ENCODE measurements at regions not wholly inside any gene's neighbourhood (a gene's known extent, or its start where the extent isn't known, plus 50 kb on each side); places are given as distances from the start of the nearest gene placed in this dataset.

DNA sequence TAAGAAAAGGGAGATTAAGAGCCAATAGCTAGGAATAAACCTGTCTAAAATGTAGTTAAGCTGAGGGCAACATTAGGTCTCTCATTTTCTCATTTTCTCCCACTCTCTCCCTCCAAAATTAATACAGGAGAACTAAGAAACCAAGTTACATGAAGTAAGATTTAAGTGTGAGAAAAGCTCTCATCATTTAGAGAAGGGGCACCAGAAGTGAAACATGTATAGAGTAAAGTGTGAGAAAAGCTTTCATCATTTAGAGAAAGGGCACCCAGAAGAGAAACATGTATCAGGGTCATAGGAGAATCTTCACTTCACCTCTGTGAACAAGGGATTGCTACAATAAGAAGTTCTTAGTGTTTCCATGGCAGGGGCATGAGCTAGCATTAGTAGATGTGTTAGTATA, 132.4 kb upstream of the CNTN1 start:
- DNase-seq: no peak

DNA sequence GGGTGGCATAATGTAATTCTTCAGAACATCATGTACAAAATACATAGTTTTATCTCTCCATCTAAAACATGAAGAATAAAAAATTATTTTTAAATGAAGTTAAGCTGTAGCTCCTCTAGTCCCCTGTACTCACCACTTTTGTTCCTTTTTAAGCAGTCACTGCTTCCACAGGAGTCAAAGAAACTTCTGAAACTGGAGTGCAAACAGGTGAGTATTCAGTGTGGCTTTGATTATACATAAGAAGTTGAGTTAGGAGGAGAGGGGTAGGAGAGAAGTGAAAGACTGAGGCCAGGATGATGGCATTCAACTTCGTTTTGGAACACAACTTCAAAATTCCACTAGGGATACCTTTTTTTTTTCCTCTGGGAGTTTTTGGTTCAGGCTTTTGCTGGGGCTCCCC, 131.4 kb upstream of the CNTN1 start:
- DNase-seq: no peak

DNA sequence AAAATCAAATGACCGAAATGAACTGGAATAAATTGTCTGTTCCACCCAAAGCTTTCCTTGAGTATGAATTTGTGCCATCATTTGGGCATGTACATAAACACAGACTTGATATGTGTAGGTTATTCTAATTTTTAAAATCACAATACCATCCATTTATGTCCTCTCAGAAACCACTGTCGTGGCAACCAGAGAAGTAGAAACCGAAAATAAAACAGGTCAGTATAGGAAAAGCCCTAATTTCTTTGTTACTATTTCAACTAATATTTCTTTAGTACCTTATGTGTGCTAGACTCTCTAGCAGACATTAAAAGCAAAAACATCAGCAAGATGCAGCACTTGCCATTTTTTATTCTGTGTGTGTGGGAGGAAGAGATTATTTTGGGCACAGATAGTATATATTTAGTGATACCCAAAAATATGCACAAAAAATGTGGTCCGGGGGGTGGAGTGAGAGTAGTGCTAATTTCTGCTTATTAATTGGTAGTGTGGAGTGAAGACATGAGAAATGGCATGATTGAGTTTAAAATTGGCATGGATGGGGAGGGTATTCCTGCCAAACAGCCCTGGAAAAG, 130.8 kb upstream of the CNTN1 start:
- no peak for DNase-seq

DNA sequence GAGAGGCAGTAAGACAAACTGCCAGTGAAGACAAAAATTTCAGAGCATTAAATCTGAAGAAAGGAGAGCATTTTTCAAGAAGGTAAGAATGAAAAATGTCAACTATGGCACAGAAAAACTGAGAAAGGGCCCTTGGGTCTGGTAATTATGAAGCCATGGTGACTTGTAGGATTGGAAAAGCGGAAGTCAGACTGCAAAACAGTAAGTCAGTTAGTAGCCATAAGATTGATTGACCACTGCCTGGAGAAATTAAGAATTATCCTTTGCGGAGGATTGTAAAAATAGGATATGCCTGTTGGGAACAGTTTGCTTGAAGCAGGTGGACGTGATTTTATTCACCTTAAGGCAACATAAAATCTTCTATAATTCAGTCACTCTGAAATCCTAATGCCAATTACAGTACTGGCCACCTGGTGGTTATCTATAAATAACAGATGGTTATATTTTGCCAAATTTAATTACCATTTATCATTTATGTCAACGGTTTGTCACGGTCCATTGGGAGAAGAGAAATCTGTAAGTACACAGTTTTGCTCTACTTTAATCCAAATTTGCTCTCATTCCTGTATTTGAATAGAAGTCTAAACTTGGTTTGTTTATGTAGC, 127.1 kb upstream of the CNTN1 start:
- DNase-seq: no peak

DNA sequence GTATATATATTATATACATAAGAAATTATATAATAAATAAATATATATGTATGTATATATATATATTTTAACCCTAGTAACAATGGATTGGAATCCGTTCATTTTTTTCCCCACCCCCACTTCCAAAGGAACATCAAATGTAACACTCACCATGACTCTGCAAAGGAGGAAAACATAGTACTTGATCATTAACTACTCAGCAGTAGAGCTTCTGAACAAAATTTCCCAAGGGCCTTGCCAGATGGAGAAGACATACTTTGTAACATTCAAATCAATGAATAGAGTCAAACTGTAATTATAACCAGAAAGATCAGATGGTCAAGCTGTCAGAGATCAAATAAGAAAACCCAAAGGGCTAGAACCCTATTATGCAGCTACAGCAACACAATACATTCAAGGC, 126.0 kb upstream of the CNTN1 start:
- DNase-seq: no peak

DNA sequence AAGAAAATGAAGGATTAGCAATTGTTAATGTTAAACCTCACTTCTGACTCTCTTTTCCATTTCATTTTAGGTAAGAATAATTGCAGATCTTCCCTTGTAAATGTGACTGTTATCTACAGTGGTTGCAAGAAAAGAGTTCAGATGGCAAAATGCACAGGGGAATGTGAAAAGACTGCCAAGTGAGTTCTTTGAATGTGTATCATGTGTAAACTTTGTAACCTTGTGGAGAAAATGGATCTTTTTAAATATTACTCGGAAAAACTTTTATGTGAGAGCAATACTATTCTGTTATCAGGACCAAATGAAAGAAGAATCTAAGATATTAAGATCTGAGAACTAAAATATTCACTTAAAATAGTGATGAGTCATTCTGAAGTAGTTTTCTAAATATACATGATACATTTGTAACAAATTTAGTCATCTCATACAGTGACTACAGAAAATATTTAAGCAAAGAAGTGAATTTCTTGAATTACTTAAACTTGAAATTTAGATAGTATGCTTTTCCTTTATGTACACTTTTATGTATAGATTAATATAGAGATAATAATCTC, 122.5 kb upstream of the CNTN1 start:
- no peak for DNase-seq

DNA sequence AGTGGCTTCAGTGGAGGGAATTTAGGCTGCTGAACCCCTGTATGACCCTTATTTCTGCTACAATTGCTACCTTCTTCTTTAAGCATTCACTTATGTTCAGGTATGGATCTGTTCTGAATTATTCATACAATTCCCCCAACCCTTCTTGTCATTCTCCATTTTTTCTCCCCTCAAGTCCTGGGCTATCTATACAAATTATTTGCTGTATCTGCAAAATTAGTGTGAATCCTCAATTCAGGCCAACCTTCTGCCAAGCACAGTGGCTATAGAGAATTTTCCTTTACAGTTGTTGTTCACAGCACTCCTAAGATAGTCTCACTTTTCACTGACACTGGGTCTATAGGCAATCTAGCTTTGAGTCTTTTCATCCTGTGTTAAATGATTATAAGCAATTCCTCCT, 119.2 kb upstream of the CNTN1 start:
- DNase-seq: no peak

DNA sequence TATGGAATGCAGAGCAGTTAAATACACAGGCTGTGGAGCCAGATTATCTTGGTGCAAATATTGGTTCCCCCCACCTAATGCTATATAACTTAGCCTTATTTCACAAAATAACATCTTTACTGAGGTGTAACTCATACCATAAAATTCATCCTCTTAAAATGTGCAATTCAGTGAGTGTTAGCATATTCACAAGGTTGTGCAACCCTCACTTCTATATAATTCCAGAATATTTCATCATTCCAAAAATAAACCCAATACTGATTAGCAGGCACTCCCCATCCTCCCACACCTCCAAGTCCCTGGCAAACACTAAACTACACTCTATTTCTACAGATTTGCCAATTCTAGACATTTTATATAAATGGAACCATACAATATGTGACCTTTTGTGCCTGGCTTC, 116.3 kb upstream of the CNTN1 start:
- no peak for DNase-seq

DNA sequence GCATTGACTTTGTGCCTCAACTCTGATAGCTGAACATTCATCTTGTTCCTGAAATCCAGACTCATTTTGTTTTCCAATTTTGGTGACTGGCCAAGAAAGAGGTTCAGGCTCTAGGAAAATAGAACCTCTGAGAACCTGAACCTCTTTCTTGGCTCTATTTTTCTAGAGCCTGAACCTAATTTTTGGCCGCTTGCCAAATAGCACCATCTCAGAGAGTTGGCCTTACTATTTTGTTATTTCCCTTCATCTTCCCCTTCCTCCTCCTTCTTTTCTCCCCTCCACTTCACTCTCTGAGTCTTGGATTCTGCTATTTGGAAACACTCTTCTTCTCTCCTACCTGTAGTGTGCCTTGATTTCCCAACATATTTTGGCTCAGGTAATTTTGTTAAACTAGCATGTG, 114.4 kb upstream of the CNTN1 start:
- no peak for DNase-seq

DNA sequence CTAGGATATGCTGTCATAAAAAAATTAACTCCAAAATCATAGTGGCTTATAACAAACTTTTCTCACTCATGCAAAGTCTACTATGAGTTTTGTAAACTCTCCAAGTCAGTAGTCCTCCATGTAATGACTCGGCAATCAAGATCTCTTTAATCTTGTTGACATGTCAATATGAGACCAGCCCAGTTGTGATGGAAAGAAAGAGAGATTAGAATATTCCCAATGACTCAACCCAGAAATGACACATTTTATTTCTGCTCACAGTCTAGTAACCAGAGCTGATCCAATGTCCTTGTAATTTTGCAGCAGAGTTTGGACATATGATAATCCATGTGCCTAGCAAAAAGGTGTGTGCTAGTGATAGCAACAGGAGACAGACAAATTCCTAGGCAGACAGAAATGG, 112.6 kb upstream of the CNTN1 start:
- no peak for DNase-seq

DNA sequence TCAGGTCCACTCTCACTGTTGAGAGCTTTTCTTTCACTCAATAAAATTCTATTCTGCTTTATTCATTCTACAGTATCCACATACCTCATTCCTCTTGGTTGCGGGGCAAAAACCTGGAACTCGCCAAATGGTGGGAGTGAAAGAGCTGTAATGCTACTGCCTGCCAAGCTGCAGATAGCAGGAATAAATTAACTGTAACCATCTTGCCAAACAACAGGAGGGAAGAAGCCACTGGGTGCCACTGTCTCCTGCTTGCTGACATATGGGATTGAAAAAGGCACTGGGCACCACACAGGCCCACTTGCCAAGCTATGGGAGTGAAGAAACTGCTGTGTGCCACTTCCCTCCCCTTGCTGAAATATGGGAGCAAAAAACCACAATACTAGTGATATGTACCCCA, 111.9 kb upstream of the CNTN1 start:
- DNase-seq: no peak

DNA sequence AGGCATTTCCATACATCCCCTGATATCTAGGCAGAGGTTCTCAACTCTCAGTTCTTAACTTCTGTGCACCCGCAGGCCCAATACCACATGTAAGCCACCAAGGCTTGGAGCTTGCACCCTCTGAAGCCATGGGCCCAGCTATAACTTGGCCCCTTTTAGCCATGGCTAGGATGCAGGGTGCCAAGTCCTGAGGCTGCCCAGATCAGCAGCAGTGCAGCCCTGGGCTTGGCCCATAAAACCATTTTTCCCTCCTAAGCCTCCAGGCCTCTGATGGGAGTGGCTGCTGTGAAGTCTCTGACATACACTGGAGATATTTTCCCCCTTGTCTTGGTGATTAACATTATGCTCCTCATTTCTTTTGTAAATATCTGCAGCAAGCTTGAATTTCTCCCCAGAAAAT, 110.3 kb upstream of the CNTN1 start:
- no peak for DNase-seq

DNA sequence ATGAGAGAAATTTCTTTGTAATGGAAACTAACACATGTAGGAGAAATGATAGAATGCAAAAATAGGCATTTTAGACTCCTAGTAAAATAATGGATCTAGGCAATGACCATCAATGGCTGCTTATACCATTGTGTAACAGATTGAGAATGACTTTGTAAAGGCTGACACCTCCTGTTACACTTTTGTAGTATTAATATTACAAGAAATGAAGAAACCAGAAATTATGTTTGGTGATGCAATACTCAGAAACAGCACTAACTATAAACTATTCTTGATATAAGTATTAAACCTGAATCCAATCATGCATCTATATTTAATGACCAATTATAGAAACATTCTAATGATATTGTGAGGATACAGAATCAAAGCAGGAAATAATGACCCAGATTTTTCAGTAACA, 108.5 kb upstream of the CNTN1 start:
- no peak for DNase-seq

DNA sequence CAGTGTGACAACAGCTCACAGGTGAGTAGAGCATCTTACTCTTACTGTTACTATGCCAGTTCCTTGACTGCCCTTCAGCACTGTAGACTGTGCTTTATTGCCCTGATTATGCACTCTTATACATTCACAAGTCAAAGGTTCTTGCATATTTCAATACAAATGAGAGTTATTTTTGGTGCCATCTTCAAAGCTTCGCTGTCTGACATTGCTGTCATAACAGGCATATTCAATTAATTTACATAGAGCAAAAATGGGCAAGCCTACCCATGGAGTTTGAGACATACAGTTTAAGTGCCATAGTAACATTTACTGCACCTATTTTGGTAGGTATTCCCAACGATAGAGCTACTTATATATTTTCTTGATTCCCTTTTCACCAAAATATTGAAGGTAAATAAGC, 107.5 kb upstream of the CNTN1 start:
- no peak for DNase-seq

DNA sequence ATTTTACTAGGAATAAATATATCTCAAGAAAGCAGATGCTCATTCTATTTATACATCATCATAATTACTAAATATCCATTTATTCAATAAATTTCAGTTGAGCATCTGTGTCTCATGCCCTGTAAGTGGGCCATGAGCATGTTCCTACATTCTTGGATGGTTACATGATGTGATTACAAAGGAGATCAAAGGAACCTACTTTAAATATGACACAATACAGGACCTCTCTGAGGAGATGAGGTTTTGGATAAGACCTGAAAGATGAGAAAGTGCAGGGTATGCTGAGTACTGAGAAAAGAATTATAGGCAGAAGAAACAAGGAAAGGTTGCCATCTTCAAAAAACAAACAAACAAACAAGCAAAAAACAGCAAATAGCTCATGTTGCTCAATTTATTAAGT, 105.4 kb upstream of the CNTN1 start:
- no peak for DNase-seq

DNA sequence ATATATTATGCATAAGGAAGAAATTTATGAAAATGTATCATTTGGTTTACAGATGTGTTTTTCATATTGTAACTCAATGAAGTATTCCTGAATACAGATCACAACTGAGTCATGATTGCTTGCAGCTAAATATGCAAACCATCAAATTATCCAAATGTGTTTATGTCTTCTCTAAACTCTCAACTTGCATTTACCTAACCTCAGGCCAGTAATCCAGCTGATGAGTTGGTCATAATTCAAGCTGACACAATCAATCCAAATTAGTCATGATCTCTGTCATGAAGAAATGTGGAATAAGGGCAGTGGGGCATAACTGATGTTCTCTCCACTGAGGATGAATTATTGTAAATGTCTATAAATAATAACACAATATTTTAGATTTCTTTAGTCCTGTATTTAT, 104.8 kb upstream of the CNTN1 start:
- DNase-seq: no peak

DNA sequence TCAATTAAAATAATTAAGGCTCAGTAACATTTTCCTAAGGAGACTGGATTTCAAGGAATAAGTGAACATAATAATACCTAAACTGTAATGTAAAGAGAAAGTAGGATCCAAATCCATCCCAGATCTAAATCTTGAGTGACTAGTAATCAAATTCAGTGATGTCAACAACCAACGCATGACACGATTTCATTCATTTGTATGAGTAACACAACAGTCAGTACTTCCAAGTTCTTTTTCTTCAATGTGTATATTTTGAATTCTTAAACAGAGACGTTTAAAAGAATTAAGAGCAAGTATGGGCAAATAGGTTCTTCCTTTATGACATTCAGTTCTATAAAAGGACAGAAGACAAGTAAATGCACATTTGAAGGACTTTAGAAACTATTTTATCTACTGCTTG, 104.3 kb upstream of the CNTN1 start:
- no peak for DNase-seq

DNA sequence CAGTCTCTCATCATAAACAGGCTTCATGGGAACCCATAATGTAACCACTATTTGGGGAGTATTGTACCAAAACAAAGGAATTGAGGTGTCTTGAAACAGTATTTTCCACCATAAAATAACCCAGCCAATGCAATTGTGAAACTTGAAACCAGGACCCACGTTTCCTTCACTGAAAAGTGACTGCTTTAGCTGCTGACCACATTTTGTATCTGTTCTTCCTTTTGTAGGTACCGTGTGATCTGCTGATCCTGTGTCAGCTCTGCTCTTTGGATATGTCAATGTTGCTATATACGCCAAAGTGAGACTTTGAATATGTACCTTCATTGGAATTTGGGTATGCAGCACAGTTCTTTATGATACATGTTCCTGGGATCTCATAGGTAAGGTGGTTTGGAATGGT, 95.1 kb upstream of the CNTN1 start:
- DNase-seq: no peak

DNA sequence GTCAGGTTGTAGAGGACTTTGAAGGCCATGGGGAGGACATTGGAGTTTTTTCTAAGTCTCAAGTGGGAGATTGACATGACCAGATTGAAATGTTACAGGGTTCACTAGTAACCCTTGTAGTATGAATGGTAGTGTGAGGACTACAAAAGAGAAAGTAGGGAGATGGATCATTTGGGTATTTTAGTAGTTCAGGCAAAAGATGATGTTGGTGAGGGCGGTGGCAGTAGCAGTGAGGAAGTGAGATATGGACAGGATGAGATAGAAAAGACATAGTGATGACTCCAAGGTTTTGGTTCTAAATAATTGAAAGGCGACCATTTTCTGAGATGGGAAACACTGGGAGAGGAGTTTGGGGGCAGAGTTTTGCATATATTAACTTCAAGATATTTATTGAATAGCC, 94.2 kb upstream of the CNTN1 start:
- no peak for DNase-seq

DNA sequence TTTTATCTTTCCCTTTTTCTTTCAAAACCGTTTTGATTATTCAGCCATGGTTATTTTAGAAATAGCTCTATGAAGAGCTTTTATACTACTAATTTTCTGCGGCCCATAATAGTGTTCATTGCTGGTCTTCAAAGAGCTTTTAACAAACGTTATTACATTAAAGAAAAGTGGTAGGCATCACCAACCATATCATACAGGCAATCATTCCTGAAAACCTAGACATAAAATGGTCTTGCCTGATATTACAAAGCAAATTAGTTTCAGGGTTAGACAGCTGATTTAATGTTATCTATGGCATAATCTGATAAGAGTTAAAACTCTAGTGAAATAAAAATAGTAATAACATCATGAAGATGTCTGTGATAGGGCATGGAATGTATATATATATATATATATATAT, 89.7 kb upstream of the CNTN1 start:
- no peak for DNase-seq

DNA sequence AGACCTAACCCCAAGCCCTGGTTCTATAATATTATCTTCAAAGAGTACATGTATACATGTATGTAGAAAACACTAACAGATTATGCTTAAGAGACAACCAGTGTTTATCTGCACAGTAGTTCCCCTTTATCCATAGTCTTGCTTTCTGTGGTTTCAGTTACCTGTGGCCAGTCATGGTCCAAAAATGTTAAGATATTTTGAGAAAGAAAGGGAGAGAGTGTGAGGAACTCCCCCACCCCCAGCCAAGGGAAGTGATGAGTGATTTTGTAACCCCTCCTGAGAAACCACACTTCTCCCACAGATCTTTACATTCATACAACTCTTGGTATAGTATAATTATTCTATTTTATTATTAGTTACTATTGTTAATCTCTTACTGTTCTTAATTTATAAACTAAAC, 77.3 kb upstream of the CNTN1 start:
- no peak for DNase-seq

DNA sequence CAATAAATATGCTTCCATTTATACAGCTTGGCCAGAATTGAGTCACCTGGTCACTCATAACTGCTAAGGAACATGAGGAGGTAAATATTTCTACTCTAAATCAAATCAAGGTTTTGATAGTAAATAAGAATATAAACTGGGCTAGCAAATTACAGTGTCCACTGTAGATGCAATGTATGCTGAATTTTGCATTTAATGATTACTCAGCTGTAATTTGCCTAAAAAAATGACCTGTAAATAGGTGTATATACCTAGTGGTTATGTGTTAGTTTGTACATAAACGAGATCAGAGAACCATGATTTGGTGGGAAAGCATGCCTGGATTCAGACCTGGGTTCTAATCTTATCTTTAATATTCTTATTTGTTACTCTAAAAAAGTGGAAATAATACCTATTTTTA, 76.6 kb upstream of the CNTN1 start:
- DNase-seq: no peak

DNA sequence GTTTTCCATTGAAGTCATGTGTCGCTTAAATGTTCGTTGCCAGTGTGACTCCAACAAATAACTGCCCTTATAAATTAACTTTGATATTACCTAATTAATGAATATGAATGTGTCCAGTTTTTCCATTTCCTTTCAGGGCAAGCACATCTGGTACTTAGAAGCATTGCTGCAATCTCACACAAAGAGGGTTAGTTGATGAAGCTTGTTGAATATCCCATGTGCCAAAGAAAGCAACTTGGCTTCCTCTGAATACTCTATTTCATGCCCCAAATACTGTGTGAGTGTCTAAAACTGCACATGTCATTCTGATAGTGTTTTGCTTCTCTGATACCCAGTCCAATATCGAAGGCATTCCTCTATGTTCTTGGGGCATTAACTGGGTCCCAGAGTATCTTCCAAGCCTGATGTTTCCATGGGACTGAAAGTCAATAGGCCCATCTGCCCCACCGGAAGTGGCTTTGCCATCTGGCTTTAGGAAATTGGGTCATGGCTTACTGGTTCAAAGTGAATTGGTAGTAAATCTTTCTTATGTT, 75.8 kb upstream of the CNTN1 start:
- DNase-seq: no peak

DNA sequence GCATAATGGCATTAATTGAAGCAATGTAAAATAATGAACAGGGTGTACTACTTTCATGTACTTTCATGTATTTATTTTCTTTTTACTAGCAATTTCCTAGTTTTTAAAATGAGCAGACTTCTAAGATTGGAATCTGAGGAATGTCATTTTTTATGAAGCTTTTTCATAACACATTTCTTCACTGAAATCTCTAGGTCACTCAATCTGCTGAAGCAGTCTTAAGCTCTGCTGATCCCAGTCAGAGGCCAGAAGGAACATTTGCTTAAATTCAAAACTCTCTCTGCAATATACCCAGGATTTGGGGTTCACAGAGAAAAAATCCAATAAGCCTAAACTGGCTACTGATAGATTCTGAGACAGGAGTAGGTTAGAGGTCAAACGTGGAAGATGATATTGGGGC, 73.6 kb upstream of the CNTN1 start:
- no peak for DNase-seq

DNA sequence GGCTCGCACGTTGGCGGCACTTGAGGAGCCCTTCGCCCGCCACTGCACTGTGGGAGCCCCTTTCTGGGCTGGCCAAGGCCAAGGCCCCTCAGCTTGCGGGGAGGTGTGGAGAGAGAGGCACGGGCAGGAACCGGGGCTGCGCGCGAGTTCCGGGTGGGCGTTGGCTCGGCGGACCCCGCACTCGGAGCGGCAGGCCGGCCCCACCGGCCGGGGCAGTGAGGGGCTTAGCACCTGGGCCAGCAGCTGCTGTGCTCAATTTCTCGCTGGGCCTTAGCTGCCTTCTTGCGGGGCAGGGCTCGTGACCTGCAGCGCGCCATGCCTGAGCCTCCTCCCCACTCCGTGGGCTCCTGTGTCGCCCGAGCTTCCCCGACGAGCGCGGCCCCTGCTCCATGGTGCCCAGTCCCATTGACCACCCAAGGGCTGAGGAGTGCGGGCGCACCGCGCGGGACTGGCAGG, 71.6 kb upstream of the CNTN1 start:
- DNase-seq: no peak
